ENCODE measurements at regions not wholly inside any gene's neighbourhood (a gene's known extent, or its start where the extent isn't known, plus 50 kb on each side); places are given as distances from the start of the nearest gene placed in this dataset.
"Not testable (repeated sequence)": the region's sequence is repeated elsewhere in the genome, so short reads cannot be mapped to it uniquely, and the experiment has no call there.

DNA sequence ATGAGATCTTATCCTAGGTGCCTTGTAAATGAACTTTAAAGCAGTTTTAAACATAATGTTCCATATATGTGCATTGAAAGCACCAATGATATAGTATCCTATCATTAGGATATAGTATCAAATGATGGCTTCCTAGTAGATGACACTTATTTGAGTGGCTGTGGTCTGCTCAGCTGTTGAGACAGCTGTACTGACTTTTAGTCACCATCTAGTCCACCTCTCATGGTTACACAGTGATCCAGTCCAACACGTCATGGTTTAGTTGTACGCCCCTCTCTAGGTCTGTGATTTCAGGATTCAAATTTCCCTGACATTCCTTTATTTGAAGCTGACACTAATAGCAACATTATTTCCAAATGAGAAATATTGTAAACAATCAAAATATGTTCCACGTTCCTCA lies 127.3 kb upstream of the TUT7 start:
- peaks cover 22% of the 10 kb centered on the region for H3K27me3 Mint-ChIP-seq (ENCODE audit: low read depth)
- ATAC-seq (replicated peaks in 1 of 2), result no peak
- no peak for DNase-seq
- H3K27ac Mint-ChIP-seq, result no peak overlapping the region
- no peak overlapping the region for H3K4me3 Mint-ChIP-seq
- peaks cover 0 to 5% of the 10 kb centered on the region in 2 donors for H3K9me3 Mint-ChIP-seq
- H3K36me3 Mint-ChIP-seq (ENCODE audit: insufficient read depth in 2 of 2), result no peaks in the 10 kb centered on the region
- H3K4me1 Mint-ChIP-seq (ENCODE audit: low read depth), result peaks cover 8% of the 10 kb centered on the region

DNA sequence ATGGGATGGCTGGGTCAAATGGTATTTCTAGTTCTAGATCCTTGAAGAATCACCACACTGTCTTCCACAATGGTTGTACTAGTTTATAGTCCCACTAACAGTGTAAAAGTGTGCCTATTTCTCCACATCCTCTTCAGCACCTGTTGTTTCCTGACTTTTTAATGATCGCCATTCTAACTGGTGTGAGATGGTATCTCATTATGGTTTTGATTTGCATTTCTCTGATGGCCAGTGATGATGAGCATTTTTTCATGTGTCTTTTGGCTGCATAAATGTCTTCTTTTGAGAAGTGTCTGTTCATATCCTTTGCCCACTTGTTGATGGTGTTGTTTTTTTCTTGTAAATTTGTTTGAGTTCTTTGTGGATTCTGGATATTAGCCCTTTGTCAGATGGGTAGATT lies 121.0 kb upstream of the TUT7 start:
- not testable (repeated sequence) for H3K4me1 Mint-ChIP-seq (ENCODE audit: low read depth); H3K4me3 Mint-ChIP-seq; H3K9me3 Mint-ChIP-seq; ATAC-seq (replicated peaks in 1 of 2); DNase-seq; H3K36me3 Mint-ChIP-seq (ENCODE audit: insufficient read depth in 2 of 2); H3K27ac Mint-ChIP-seq
- H3K27me3 Mint-ChIP-seq (ENCODE audit: low read depth), result peaks cover 29% of the 10 kb centered on the region

DNA sequence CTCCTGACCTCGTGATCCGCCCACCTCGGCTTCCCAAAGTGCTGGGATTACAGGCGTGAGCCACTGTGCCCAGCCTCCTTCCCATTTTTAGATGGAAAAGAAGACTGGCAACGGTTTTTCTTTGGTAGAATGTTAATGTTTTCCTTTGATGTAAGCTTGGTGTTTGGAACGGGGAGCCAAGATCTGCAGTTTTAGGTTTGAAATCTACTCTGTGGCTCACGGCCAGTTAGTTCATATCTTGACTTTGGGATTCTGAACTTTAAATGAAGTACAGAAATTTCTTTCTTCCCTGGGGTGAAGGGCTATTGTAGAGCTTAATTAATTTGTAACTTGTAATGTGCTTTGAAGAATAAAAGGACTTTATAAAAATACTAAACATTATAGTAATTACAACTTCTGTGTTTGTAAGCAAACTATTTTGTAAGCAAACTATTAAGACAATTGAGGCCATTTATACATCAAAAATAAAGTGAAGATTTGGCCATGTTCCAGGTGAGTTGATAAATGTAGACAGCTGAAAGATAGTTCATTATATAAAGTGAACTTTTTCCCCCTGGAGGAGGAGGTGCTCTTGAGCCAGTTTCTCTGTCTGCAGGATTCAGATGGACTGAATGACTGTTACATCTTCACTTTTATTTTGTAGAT lies 117.1 kb upstream of the TUT7 start:
- ATAC-seq (replicated peaks in 1 of 2) (no peak), DNase-seq (no peak)
- Mint-ChIP-seq H3K36me3 (ENCODE audit: insufficient read depth in 2 of 2) (no peaks in the 10 kb centered on the region), H3K9me3 (no peaks in the 10 kb centered on the region), H3K27me3 (ENCODE audit: low read depth) (peaks cover 16% of the 10 kb centered on the region), H3K27ac (no peak overlapping the region), H3K4me1 (ENCODE audit: low read depth) (no peaks in the 10 kb centered on the region), H3K4me3 (no peak overlapping the region)

DNA sequence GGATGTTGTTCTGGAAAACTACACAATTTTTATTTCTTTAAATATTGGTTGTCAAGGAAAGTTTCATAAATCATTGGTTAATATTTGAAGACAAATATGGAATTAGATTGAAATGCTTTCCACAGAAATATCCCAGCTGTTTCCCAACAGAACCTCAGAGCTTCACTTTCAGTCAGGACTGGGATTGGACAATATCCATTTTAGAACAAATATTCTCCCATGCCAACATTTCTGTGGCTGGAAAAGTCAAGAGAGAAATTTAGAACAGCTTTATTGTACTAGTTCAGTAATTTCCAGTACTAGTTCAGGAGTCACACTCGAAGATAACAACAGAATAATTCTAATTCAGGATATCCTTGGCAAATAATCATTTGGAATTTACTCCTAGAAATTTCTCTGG lies 116.1 kb upstream of the TUT7 start:
- H3K27ac Mint-ChIP-seq, result no peak overlapping the region
- ATAC-seq (replicated peaks in 1 of 2) (no peak), DNase-seq (no peak)
- H3K4me1 Mint-ChIP-seq (ENCODE audit: low read depth), result no peaks in the 10 kb centered on the region
- H3K27me3 Mint-ChIP-seq (ENCODE audit: low read depth), result peaks cover 16% of the 10 kb centered on the region
- no peak overlapping the region for H3K4me3 Mint-ChIP-seq
- H3K36me3 Mint-ChIP-seq (ENCODE audit: insufficient read depth in 2 of 2), result no peaks in the 10 kb centered on the region
- no peaks in the 10 kb centered on the region for H3K9me3 Mint-ChIP-seq

DNA sequence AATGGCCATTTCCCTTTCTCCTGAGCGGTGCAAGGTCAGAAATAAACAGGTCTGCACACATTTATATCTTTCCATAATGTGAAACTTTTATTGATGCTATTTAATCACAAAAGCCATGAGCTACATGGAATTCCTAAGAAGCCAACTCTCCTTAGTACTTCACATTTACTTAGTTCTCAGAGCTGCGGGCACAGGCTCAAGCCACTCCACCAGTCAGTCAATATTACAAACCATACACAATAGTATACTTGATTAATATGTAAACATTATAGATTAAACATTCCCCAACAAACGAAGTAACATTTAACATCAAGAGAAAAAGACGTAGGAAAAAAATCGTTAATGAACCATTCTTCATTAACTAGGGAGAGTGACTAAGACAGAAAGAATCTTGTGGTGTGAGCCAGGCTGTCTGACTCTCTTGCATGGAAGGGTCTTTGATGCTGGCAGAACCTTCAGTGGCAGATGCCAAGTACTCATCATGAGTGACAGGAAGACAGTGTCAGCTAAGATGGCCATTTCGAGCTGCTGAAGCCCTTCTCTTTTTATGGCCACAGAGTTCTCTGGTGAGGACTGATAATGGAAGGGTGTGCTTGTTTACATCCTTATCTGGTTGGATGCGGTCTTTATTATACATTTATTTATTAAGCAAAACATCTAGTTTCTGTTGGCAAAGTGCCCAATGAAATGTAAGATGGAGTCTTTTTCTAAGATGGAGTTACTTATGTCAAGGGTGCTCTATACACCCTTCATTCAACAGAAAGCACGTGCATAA lies 115.5 kb upstream of the TUT7 start:
- Mint-ChIP-seq H3K9me3 (no peaks in the 10 kb centered on the region), H3K4me3 (no peak overlapping the region), H3K27me3 (ENCODE audit: low read depth) (peaks cover 16% of the 10 kb centered on the region), H3K27ac (no peak overlapping the region), H3K36me3 (ENCODE audit: insufficient read depth in 2 of 2) (no peaks in the 10 kb centered on the region), H3K4me1 (ENCODE audit: low read depth) (no peaks in the 10 kb centered on the region)
- no peak for DNase-seq
- ATAC-seq (replicated peaks in 1 of 2), result no peak

DNA sequence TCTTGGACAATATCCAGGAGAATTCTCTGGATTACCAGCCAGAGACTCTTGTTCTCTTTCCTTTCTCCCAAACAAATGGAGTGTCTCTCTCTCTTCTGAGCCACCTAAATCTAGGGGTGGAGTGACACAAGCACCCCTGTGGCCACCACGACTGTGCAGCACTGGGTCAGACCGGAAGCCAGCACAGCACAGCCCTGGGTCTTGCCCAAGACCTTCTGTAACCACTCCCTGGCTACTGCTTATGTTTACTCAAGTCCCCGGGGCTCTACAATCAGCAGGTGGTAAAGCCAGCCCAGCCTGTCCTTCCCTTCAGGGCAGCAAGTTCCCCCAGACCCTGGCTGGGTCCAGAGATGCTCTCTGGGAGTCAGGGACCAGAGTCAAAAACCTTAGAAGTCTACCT lies 110.0 kb upstream of the TUT7 start:
- Mint-ChIP-seq H3K9me3 (no peaks in the 10 kb centered on the region), H3K36me3 (ENCODE audit: insufficient read depth in 2 of 2) (no peaks in the 10 kb centered on the region), H3K27me3 (ENCODE audit: low read depth) (peaks cover 2% of the 10 kb centered on the region), H3K4me1 (ENCODE audit: low read depth) (no peaks in the 10 kb centered on the region), H3K4me3 (no peak overlapping the region), H3K27ac (no peak overlapping the region)
- DNase-seq, result no peak
- ATAC-seq (replicated peaks in 1 of 2), result no peak

DNA sequence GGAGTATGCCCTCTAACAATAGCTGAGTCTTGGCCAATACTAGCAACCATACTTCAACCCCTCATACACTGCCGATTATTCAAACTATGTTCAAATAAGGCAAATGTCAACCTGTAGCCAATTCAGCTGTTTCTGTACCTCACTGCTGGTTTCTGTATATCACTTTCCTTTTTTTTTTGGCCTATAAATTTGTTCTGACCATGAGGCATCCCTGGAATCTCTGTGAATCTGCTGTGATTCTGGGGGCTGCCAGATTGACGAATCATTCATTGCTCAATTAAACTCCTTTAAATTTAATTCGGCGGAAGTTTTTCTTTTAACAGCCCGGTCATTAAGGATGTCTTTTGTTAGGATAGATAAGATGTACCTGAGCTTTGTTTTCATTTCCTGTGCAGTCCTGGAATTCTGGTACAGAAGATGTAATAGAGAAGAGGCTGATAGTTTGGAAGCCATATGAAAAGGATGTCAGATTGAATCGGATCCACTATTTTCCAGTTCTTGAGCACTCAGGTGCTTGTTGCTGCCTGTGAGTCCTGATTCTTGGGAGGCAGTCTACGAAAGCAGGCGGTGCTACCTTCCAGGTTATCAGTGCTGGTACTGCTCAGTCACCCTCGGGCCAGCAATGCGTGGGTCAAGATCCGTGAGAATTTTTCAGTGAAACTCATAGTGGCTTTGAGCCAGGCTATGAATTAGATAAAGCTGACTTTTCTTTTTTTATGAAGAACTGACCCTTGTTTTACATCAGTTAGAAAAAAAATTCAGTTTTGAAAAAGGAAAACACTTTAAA lies 106.2 kb upstream of the TUT7 start:
- H3K4me1 Mint-ChIP-seq (ENCODE audit: low read depth), result no peaks in the 10 kb centered on the region
- no peak overlapping the region for H3K27ac Mint-ChIP-seq
- DNase-seq (no peak), ATAC-seq (replicated peaks in 1 of 2) (no peak)
- no peaks in the 10 kb centered on the region for H3K9me3 Mint-ChIP-seq
- H3K36me3 Mint-ChIP-seq (ENCODE audit: insufficient read depth in 2 of 2), result no peaks in the 10 kb centered on the region
- H3K4me3 Mint-ChIP-seq, result no peak overlapping the region
- H3K27me3 Mint-ChIP-seq (ENCODE audit: low read depth), result no peaks in the 10 kb centered on the region

DNA sequence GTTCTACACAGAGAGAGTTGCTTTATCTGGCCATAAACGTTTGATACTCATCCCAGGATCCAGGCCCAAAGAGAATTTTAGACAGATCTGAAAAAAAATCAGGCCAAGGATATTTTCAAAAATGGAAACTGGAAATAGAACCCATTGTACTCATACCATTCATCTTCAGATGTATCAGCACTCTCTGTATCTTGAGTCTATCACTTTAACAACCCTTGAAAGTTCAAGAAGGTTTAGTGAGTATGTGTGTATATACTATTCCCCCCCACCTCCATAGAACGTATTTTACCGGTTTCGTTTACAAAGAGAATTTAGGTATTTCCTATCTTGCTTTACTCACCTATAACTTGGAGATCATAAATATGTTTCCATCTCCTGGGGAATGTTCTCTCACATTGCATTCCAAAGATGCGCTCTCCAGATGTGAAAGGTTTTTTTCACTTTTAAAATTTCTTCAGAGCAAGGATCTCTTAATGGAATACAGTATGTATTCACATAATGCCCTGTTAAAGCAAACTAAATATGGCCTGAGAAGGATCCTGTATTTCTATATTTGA lies 105.5 kb upstream of the TUT7 start:
- H3K4me1 Mint-ChIP-seq (ENCODE audit: low read depth), result no peaks in the 10 kb centered on the region
- H3K9me3 Mint-ChIP-seq, result no peaks in the 10 kb centered on the region
- ATAC-seq (replicated peaks in 1 of 2), result no peak
- DNase-seq, result no peak
- H3K27ac Mint-ChIP-seq, result no peak overlapping the region
- no peak overlapping the region for H3K4me3 Mint-ChIP-seq
- peaks cover 6% of the 10 kb centered on the region for H3K27me3 Mint-ChIP-seq (ENCODE audit: low read depth)
- H3K36me3 Mint-ChIP-seq (ENCODE audit: insufficient read depth in 2 of 2), result no peaks in the 10 kb centered on the region

DNA sequence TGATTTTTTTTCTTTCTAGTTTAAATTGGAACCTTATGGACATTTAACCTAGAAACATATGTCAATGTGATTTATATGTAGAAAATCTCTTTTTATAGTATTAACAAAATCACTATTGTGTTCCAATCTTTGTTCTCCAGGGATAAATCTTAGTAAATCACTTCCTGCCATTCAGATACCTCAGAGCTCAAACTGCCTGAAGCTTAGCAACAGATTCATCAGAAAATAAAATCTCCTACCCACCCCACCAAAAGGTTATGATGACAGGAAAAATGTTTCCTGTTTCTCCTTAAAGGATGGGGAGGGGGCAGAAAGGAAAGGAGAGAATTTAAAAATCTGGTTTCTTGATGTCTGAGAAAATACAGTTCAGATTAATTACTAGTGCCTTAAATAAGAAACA lies 105.0 kb upstream of the TUT7 start:
- Mint-ChIP-seq H3K4me1 (ENCODE audit: low read depth) (no peaks in the 10 kb centered on the region), H3K4me3 (no peak overlapping the region), H3K36me3 (ENCODE audit: insufficient read depth in 2 of 2) (no peaks in the 10 kb centered on the region), H3K9me3 (no peaks in the 10 kb centered on the region), H3K27me3 (ENCODE audit: low read depth) (peaks cover 9% of the 10 kb centered on the region), H3K27ac (no peak overlapping the region)
- no peak for DNase-seq
- no peak for ATAC-seq (replicated peaks in 1 of 2)

DNA sequence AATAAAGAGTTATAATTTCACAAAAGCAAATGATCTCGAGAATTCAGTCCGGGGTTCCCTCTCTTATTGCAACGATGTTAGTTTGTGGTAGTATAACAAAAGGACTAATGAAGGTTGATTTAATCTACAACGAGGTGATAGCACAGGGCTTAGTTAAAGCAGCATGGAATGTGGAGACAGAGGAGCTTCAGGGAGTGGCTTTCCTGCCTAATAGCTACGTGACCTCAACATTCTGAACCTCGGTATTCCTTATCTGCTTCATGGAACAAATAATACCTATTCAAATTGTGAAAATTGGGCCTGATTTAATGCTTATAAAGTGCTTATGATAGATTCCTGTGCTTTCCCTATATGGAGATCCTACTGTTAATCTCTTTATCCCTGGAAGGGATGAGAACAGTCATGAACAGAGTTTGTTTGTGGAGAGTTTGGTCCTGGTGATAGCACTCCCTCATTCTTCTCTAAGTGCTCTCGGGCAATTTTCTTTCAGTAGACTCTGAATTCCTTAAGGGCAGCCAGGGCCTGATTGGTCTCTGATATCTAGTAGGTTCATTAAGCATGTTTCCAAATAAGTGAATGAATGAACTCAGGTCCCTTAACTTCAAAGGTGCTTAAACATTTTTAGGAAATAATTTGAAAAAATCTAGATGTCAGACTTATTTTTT lies 104.1 kb upstream of the TUT7 start:
- DNase-seq, result no peak
- Mint-ChIP-seq H3K27ac (no peak overlapping the region), H3K36me3 (ENCODE audit: insufficient read depth in 2 of 2) (no peaks in the 10 kb centered on the region), H3K27me3 (ENCODE audit: low read depth) (peaks cover 9% of the 10 kb centered on the region), H3K9me3 (no peaks in the 10 kb centered on the region), H3K4me1 (ENCODE audit: low read depth) (no peaks in the 10 kb centered on the region), H3K4me3 (no peak overlapping the region)
- ATAC-seq (replicated peaks in 1 of 2), result no peak

DNA sequence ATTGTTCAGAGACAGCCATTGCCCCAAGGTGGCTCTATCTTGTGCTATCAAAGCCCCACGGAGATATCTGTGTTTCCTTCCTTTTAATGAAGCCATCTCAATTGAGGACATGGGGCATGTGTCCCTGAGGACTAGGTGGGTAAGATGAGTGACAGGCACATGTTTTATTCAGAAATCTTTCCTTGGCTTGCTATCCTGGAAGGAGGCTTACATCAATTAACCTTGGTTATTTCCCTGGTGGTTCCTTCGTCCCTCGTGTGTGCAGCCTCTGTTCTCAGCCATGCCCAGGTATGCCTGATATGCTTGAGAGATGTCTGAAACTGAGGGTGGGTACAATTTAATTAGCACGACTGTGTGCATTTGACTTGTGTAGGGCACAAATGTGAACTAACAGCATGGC lies 102.2 kb upstream of the TUT7 start:
- Mint-ChIP-seq H3K27me3 (ENCODE audit: low read depth) (peaks cover 14% of the 10 kb centered on the region), H3K36me3 (ENCODE audit: insufficient read depth in 2 of 2) (no peaks in the 10 kb centered on the region), H3K27ac (no peak overlapping the region), H3K4me1 (ENCODE audit: low read depth) (no peaks in the 10 kb centered on the region), H3K4me3 (no peak overlapping the region), H3K9me3 (no peaks in the 10 kb centered on the region)
- no peak for ATAC-seq (replicated peaks in 1 of 2)
- no peak for DNase-seq

DNA sequence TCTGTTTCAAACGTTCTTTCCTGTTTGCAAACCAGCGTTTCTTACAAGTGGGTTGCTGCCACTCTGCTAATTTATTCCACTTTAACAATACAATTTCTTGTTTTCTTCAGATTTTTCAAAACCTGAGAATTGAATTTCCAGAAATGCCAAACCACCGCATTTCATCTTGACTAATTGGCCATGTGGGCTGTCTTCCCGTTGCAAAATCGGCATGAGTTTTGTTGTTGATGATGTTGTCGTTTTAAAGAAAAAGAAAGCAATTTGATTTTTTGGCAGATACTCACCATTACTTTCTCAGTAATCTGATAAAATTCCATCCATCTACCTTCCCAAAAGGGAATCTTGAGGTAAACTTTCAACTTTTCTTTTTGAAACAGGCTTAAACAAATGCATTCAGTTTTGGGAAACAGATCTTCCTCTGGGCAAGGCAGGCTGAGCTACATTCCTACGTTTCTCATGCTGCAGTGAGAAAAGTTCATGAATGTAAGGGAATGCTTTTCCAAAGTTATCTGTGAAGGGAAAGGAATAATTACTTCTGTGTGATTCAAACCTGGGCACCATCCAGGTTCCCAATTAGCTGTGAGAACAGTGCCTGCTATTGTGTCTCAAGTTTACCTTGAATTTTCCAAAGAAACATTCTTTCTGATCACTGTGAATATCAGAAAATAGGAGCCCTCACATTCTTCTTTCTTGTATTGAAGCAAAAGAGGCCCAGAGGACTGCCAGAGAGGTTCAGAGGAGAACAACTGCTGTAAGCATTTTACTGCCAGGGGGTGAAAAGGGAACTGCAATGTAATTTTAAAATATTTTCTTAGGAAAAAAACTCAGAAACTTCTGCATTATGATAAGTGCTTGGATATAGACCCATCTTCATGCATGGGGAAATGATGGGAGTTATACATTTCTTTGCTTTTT lies 100.7 kb upstream of the TUT7 start:
- ATAC-seq (replicated peaks in 1 of 2) (no peak), DNase-seq (no peak)
- no peaks in the 10 kb centered on the region for H3K4me1 Mint-ChIP-seq (ENCODE audit: low read depth)
- H3K27ac Mint-ChIP-seq, result no peak overlapping the region
- H3K4me3 Mint-ChIP-seq, result no peak overlapping the region
- H3K9me3 Mint-ChIP-seq, result no peaks in the 10 kb centered on the region
- H3K27me3 Mint-ChIP-seq (ENCODE audit: low read depth), result peaks cover 14% of the 10 kb centered on the region
- H3K36me3 Mint-ChIP-seq (ENCODE audit: insufficient read depth in 2 of 2), result no peaks in the 10 kb centered on the region
